ENCODE measurements at regions not wholly inside any gene's neighbourhood (a gene's known extent, or its start where the extent isn't known, plus 50 kb on each side); places are given as distances from the start of the nearest gene placed in this dataset.
"Not testable (repeated sequence)": the region's sequence is repeated elsewhere in the genome, so short reads cannot be mapped to it uniquely, and the experiment has no call there.

DNA sequence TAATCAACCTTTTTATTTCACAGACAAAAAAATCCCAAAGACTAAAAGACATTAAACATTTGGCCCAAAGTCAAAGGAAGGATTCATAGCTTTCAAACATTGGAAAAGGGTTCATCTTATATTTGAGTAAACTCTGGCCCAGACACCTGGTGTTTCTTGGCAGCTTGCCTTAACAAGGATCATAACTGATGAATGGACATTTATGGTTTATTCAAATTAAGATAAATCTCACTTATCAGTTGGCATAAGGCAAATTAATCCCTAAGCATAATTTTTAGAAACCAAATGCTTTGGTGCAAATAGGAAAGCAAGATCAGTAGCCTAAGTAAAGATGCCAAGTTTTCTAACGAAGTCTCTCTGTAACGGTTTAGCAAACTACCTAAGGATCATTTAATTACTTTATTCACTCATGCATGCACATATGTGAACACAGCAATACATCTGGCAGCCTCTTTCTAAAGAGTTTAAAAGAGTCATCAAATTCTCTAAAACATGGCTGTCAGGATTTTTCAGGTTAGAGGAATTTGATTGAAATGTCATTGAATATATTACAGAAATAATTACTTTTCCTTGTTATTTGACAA, 323.4 kb upstream of the RBMS1 start:
- DNase-seq: no peak

- no peak for DNase-seq
Measured at GRCh38 chr2:160820691-160821090, 327.1 kb upstream of the RBMS1 start.

- DNase-seq: no peak
Measured at GRCh38 chr2:160822006-160822405, 328.4 kb upstream of the RBMS1 start.

DNA sequence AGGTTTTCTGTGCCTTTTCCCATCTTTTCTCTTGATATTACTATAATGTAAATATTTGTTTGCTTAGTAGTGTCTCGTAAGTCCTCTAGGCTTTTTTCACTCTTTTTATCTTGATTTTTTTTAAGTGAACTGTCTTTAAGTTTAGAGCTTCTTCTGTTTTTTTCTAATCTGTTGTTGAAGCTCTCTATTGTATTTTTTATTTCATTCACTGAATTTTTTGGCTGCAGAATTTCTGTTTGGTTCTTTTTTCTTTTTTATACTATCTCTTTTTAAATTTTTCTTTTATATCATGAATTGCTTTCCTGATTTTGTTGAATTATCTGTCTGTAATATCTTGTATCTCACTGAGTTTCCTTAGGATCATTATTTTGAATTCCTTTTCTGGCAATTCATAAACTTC, 331.8 kb upstream of the RBMS1 start:
- DNase-seq: no peak

- no peak for DNase-seq
Measured at GRCh38 chr2:160826496-160826895, 332.9 kb upstream of the RBMS1 start.

DNA sequence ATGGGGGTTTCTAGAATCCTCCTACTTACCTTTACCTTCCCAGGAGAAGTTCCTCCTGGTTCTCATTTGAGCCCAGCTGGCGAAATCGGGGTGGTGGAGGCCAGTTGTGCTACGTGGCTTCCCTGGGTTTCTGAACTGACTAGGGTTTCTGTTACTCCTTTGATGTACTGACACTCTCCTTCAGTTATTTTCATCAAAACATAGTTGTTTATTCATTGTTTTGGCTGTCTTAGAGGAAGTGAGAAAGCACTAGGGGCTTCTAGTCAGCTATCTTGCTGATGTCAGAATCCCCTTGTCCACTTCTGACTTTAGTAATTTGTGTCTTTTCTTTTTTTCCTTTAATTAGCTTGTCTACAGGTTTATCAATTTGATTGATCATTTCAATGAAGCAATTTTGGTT, 332.2 kb upstream of the TANK start:
- DNase-seq: no peak

DNA sequence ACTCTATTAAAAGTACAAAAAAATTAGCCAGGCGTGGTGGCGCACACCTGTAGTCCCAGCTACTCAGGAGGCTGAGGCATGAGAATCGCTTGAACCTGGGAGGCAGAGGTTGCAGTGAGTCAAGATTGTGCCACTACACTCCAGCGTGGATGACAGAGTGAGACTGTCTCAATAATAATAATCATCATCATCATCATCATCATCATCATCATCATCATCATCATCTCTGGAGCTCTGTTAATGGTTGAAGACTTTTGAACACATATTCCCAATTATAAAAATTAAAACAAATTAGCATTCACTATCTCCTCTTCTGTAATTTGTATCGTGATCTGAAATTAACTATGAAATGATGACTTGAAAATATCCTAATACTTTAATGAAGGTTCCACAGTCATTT, 327.8 kb upstream of the TANK start:
- not testable (repeated sequence) for DNase-seq

- DNase-seq: no peak
Measured at GRCh38 chr2:160835166-160835565, 325.1 kb upstream of the TANK start.

DNA sequence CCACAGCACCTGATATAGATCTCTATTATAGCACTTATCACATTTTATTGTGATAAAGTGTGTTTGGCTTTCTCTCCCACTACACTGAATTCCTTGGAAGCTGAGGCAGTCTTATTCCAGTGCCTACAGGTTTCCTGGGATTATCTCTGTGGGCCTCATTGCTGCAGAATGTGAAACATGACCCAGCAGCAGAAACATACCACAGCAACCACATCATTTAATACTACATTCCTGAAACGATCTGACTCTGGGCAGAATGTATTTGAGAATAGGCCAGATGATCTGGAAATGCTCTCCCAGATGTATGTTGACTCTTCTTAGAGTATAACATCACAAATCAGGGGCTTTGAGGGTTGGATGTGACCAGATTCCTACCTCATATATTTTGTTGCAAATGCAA, 323.5 kb upstream of the TANK start:
- DNase-seq: no peak

- DNase-seq: no peak
Measured at GRCh38 chr2:160837416-160837815, 322.8 kb upstream of the TANK start.

DNA sequence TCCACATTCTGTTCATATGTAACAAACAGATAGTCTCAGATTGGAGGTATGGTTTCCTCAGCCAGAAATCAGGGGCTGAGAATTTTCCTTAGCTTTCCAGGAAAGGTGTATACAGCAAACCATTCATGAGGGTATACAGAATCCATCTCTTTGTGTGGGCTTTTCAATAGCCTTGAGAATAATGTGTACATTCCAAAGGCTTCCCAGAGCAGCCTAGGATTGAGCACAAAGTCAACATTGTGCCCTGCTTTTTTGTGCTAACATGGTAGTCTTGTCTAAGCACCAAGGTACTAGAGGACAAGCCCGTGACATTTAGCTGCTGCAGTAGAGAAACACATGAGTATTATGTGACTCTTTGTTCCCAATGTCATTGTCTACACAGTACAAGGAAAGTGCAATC, 322.1 kb upstream of the TANK start:
- DNase-seq: no peak

- DNase-seq: no peak
Measured at GRCh38 chr2:160838691-160839090, 321.5 kb upstream of the TANK start.

DNA sequence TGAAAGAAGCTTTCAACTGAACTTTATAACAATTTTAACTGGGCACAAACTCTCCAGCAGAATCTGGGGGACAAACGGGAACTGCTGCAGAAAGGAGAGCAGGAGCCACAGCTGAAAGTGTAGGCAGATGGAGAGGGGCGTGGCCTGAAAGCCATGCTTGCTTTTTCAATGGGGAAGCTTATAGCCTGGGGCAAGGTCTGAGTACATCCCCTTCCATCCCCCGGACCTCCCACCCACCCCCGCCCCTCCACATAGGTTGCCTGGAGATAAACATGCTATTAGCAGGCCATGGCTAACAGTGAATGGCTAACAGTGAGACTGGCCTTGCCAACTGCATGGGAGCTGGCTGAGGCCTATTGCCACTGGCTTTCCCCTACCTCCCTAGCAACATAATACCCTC, 317.9 kb upstream of the TANK start:
- no peak for DNase-seq

- no peak for DNase-seq
Measured at GRCh38 chr2:160859096-160859495, 301.1 kb upstream of the TANK start.

DNA sequence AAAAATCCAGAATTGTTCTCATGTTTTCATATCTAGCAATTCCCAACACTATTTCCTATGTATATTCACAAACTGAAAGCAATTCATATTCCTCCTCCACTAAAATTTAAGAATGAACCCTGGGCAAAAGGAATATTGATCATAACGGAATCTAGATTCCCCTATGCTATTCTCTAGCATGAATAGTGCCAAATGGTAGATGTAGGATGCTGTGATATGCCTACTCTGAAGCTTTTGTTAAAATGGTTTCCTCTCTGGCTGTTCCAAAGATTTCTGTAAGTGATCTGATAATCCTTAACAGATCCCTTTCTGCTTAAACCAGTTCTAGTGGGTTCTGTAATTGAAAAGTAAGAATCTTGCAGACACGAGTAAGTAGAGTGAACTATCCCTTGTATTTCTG, 298.0 kb upstream of the TANK start:
- DNase-seq: no peak

DNA sequence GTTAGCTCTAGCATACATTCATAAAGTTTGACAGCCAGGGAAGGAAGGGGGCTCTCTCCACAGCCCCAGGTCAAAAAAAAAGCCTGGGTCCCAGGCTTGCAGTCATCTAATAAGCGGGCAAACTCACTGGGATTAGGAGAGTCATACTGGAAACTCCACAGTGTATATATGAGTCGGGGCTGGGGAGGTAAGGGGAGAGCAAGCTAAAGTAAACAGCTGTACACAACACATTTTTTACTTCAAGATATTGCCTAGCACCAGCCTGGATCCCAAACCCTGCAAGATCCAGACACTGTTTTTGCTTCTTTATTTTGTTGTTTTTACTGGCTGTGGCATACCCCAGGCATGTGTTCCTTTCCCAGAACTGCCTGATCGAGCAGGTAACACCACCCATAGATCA, 291.3 kb upstream of the TANK start:
- DNase-seq: no peak

GRCh38 chr2:160869411-160869810, 290.8 kb upstream of the TANK start:
- DNase-seq: no peak

DNA sequence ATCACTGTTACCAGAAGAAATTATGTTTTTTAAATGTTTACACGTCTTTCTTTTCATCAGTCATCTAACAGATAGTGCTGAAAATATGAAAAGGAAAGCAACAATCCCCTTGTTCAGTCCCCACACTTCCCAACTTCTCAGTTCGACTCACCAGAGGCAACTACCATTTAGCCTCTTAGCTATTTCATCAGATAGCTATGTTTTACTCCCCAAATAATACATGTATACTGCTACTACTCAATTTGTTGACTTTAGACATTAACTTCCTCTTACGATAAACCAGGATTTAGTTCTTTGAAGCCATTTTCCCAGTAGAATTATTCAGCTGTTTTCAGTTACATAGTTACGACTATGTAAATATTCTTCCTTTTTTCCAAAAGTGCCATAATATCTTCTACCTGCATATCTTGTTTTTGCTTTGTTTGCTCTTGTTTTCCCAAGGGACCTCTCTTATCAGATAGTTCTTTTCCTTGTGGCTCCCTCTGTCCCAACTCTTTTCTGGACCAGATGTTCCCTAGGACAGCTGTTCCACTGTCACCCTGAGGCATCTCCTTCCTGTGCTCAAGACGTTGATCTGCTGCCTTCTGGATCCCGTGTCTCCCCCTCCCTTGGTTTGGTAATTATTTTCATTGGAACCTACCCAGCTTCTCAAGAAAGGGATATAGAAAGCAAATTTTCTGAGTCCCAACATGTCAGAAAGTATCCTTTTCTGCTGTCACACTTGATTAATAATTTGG, 289.3 kb upstream of the TANK start:
- DNase-seq: no peak

- no peak for DNase-seq
Measured at GRCh38 chr2:160871953-160872352, 288.3 kb upstream of the TANK start.

DNA sequence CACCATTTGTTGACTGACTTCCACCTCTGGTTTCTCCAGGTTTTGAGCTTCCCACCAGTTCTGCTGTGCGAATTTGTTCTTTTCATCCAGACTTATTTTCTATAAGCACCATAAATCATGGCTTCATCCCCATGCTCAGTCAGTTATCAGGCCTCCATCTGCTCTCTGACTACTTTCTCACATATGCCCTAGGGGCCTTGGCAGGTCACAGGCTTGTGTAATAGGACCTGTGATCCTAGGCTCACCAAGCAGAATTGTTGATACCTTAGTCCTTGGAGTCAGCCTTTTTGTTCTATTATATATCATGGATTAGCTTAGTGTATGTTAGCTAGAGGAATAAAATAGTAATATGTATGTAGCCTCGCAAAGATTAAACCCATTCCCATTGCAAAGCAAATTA, 284.2 kb upstream of the TANK start:
- DNase-seq: no peak

- no peak for DNase-seq
Measured at GRCh38 chr2:160876765-160877164, 283.5 kb upstream of the TANK start.

- no peak for DNase-seq
Measured at GRCh38 chr2:160878618-160879017, 281.6 kb upstream of the TANK start.

DNA sequence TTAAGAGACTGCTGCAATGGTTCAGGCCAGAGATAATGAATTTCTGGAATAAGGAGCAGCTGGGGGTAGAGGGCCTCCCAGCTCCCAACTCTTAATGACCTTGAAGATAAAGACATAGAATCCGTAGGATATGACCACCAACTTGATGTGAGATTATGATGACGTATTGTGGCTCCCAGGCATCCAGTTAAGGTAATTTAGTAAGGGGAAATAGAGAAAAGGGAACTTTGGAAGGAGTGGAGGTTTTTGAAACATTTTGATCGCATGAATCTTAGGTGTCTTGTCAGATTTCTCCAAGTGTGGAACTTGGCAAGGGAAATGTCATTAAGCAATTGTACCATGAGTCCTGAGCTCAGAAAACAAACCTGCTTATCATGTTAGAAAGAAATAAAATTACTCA, 277.3 kb upstream of the TANK start:
- DNase-seq: no peak

DNA sequence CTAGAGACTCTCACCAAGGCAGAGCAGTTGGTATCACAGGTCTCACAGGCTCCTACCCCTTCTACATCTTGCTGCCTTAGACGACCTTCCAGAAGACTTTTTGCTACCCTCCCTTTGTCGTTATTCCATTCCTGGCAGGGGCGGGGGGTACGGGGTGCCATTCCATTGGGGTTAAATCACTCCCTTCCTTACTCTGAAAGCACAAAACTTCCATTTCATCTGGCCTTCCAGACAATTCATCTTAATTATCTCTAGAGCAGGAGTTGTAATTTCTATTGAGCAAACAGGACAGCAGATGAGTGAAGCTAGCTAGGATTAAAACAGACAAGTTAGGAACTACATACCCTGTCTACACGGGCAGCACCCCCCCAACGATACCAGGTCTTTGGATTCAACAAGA, 276.2 kb upstream of the TANK start:
- no peak for DNase-seq
